ENCODE measurements at regions not wholly inside any gene's neighbourhood (a gene's known extent, or its start where the extent isn't known, plus 50 kb on each side); places are given as distances from the start of the nearest gene placed in this dataset.

GRCh38 chr9:106616851-106617345 lies 246.1 kb upstream of the ZNF462 start:
- H3K27ac Mint-ChIP-seq (ENCODE audit: unreplicated experiment): no peak overlapping the region
- no TSS peak for BruUV-seq (replicated peaks)
- intact Hi-C loops (cut with micrococcal nuclease; ENCODE audit: unreplicated experiment): no loop called here
- Histone ChIP-seq H3K27me3 (replicated peaks; ENCODE audit: control insufficient read depth, insufficient read depth, low read length) (no peaks in the 10 kb centered on the region), H3K9me3 (no peaks in the 10 kb centered on the region), H3K4me1 (peaks cover 8% of the 10 kb centered on the region), H3K4me3 (ENCODE audit: low read depth, low read length) (no peak overlapping the region), H3K36me3 (ENCODE audit: control insufficient read depth, insufficient read depth, low read length) (no peaks in the 10 kb centered on the region)
- no peak for TF ChIP-seq CTCF (IDR thresholded peaks at IDR 0.05; ENCODE audit: insufficient read depth in 1 of 2, low read depth in 1 of 2, low read length in 1 of 2, severe bottlenecking in 1 of 2, unreplicated experiment in 1 of 2)
- ChIA-PET POLR2A (no interaction called here), CTCF (no interaction called here)
- H3K27me3 Mint-ChIP-seq (ENCODE audit: insufficient read depth, unreplicated experiment): peaks cover 2% of the 10 kb centered on the region
- H3K36me3 Mint-ChIP-seq (ENCODE audit: insufficient read depth, unreplicated experiment): no peaks in the 10 kb centered on the region
- no peak overlapping the region for H3K4me3 Mint-ChIP-seq (ENCODE audit: unreplicated experiment)
- peaks cover 7% of the 10 kb centered on the region for H3K4me1 Mint-ChIP-seq (ENCODE audit: low read depth, unreplicated experiment)
- H3K9me3 Mint-ChIP-seq (ENCODE audit: unreplicated experiment): no peaks in the 10 kb centered on the region
- no peak for DNase-seq

GRCh38 chr9:106619211-106619610 lies 243.8 kb upstream of the ZNF462 start:
- no TSS peak for BruUV-seq (replicated peaks)
- H3K4me1 ChIP-seq: peaks cover 8% of the 10 kb centered on the region
- H3K4me1 Mint-ChIP-seq (ENCODE audit: low read depth, unreplicated experiment): peaks cover 7% of the 10 kb centered on the region
- H3K9me3 Mint-ChIP-seq (ENCODE audit: unreplicated experiment): no peaks in the 10 kb centered on the region
- DNase-seq: no peak
- H3K4me3 ChIP-seq (ENCODE audit: low read depth, low read length): no peak overlapping the region
- no peaks in the 10 kb centered on the region for H3K9me3 ChIP-seq
- H3K36me3 Mint-ChIP-seq (ENCODE audit: insufficient read depth, unreplicated experiment): no peaks in the 10 kb centered on the region
- ChIA-PET CTCF (no interaction called here), POLR2A (no interaction called here)
- intact Hi-C loops (cut with micrococcal nuclease; ENCODE audit: unreplicated experiment): no loop called here
- H3K27me3 ChIP-seq (replicated peaks; ENCODE audit: control insufficient read depth, insufficient read depth, low read length): no peaks in the 10 kb centered on the region
- H3K4me3 Mint-ChIP-seq (ENCODE audit: unreplicated experiment): no peak overlapping the region
- no peak for TF ChIP-seq CTCF (IDR thresholded peaks at IDR 0.05; ENCODE audit: insufficient read depth in 1 of 2, low read depth in 1 of 2, low read length in 1 of 2, severe bottlenecking in 1 of 2, unreplicated experiment in 1 of 2)
- no peaks in the 10 kb centered on the region for H3K36me3 ChIP-seq (ENCODE audit: control insufficient read depth, insufficient read depth, low read length)
- H3K27me3 Mint-ChIP-seq (ENCODE audit: insufficient read depth, unreplicated experiment): peaks cover 4% of the 10 kb centered on the region
- no peak overlapping the region for H3K27ac Mint-ChIP-seq (ENCODE audit: unreplicated experiment)

- DNase-seq: no peak
- Mint-ChIP-seq H3K27me3 (ENCODE audit: insufficient read depth, unreplicated experiment) (peaks cover 4% of the 10 kb centered on the region), H3K36me3 (ENCODE audit: insufficient read depth, unreplicated experiment) (no peaks in the 10 kb centered on the region), H3K27ac (ENCODE audit: unreplicated experiment) (no peak overlapping the region), H3K9me3 (ENCODE audit: unreplicated experiment) (no peaks in the 10 kb centered on the region), H3K4me1 (ENCODE audit: low read depth, unreplicated experiment) (peaks cover 7% of the 10 kb centered on the region), H3K4me3 (ENCODE audit: unreplicated experiment) (no peak overlapping the region)
- H3K9me3 ChIP-seq: no peaks in the 10 kb centered on the region
- ChIA-PET POLR2A (no interaction called here), CTCF (no interaction called here)
- intact Hi-C loops (cut with micrococcal nuclease; ENCODE audit: unreplicated experiment): no loop called here
- TF ChIP-seq CTCF (IDR thresholded peaks at IDR 0.05; ENCODE audit: insufficient read depth in 1 of 2, low read depth in 1 of 2, low read length in 1 of 2, severe bottlenecking in 1 of 2, unreplicated experiment in 1 of 2): no peak
- no peaks in the 10 kb centered on the region for H3K36me3 ChIP-seq (ENCODE audit: control insufficient read depth, insufficient read depth, low read length)
- BruUV-seq (replicated peaks): no TSS peak
- H3K4me3 ChIP-seq (ENCODE audit: low read depth, low read length): no peak overlapping the region
- no peaks in the 10 kb centered on the region for H3K27me3 ChIP-seq (replicated peaks; ENCODE audit: control insufficient read depth, insufficient read depth, low read length)
- H3K4me1 ChIP-seq: peaks cover 8% of the 10 kb centered on the region
Observed at GRCh38 chr9:106620081-106620480, 242.9 kb upstream of the ZNF462 start.
